ENCODE measurements at regions not wholly inside any gene's neighbourhood (a gene's known extent, or its start where the extent isn't known, plus 50 kb on each side); places are given as distances from the start of the nearest gene placed in this dataset.

- TF ChIP-seq RAD21 (conservative IDR thresholded peaks at IDR 0.05), result no peak
- TF ChIP-seq CTCF (IDR thresholded peaks at IDR 0.05; ENCODE audit: poor library complexity, severe bottlenecking), result no peak
- no peak for TF ChIP-seq MXI1 (conservative IDR thresholded peaks at IDR 0.05; ENCODE audit: poor library complexity, severe bottlenecking)
- no peak for TF ChIP-seq REST (IDR thresholded peaks at IDR 0.05; ENCODE audit: borderline replicate concordance)
- TF ChIP-seq EZH2 (IDR thresholded peaks at IDR 0.05; ENCODE audit: borderline replicate concordance, insufficient read depth, low read length, poor library complexity, severe bottlenecking), result no peak
These were observed 477.6 kb downstream of the PTPRC start for GRCh38 chr1:199116488-199116887.

All from neural cell (in vitro differentiated cells).